ENCODE measurements at regions not wholly inside any gene's neighbourhood (a gene's known extent, or its start where the extent isn't known, plus 50 kb on each side); places are given as distances from the start of the nearest gene placed in this dataset.

DNA sequence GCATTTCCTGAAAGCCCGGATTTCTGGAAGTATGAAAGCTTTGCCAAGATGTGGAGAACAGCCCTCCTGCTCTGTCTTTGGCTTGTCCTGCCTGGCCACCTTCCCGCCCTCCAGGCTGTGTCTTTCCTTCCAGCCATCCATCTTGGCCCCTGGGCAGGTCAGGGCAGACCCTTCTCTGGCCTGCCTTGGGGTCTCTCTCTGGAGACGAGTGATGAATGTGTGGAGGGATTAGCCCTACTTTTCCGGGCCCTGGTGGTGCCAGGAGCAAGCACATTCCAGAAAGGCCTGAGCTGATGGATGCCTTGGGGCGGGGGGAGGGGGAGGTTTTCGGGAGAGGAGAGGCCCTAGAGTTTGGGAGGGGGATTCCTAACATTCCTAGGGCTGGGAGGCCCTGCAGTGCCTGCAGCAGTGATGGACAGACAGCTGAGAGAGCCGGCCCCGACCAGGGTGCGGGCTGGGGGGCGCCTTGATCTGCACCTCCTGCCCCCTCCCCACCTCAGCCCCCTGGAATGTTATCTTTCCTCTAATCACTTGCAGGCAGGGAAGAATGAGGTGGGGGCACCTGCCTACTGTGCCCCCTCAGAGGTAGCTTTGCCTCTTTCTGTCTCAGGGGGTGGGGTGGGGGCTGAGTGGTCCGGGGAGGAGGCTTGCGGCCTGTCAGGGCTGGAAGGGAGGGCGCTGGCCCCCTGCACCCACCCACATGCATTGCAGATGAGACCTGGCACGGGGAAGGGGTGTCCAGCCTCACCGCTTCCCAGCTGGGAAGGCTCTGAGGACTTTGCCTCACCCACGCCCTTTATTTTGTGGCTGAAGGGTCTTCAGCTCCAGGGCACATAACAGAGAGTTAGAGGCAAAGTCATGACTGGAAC is 156.2 kb downstream of the DDX1 start:
- Histone ChIP-seq H3K27ac (no peak overlapping the region), H3K4me3 (no peak overlapping the region), H3K4me1 (no peaks in the 10 kb centered on the region), H3K9me3 (no peaks in the 10 kb centered on the region), H3K36me3 (no peaks in the 10 kb centered on the region), H3K27me3 (peaks cover 0 to 6% of the 10 kb centered on the region in 2 donors)
- TF ChIP-seq, protein P1, sequence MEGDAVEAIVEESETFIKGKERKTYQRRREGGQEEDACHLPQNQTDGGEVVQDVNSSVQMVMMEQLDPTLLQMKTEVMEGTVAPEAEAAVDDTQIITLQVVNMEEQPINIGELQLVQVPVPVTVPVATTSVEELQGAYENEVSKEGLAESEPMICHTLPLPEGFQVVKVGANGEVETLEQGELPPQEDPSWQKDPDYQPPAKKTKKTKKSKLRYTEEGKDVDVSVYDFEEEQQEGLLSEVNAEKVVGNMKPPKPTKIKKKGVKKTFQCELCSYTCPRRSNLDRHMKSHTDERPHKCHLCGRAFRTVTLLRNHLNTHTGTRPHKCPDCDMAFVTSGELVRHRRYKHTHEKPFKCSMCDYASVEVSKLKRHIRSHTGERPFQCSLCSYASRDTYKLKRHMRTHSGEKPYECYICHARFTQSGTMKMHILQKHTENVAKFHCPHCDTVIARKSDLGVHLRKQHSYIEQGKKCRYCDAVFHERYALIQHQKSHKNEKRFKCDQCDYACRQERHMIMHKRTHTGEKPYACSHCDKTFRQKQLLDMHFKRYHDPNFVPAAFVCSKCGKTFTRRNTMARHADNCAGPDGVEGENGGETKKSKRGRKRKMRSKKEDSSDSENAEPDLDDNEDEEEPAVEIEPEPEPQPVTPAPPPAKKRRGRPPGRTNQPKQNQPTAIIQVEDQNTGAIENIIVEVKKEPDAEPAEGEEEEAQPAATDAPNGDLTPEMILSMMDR (IDR thresholded peaks at IDR 0.05) = no peak
- TF ChIP-seq POLR2AphosphoS5 (IDR thresholded peaks at IDR 0.05) (no peak), POLR2A (IDR thresholded peaks at IDR 0.05) (no peak)
- DNase-seq (ENCODE audit: low spot score in 2 of 2) = no peak
- intact Hi-C loops (cut with DNase I; ENCODE audit: low total_unique reads) = no loop called here

GRCh38 chr2:15748736-15749323 is 157.2 kb downstream of the DDX1 start:
- no peak overlapping the region for H3K4me3 ChIP-seq
- H3K4me1 ChIP-seq = no peaks in the 10 kb centered on the region
- no peak overlapping the region for H3K27ac ChIP-seq
- no peaks in the 10 kb centered on the region for H3K36me3 ChIP-seq
- no peak for DNase-seq (ENCODE audit: low spot score in 2 of 2)
- TF ChIP-seq POLR2AphosphoS5 (IDR thresholded peaks at IDR 0.05) = no peak
- TF ChIP-seq, protein P1 (IDR thresholded peaks at IDR 0.05) = no peak
- TF ChIP-seq POLR2A (IDR thresholded peaks at IDR 0.05) = no peak
- intact Hi-C loops (cut with DNase I; ENCODE audit: low total_unique reads) = no loop called here
- H3K27me3 ChIP-seq = peaks cover 0 to 6% of the 10 kb centered on the region in 2 donors
- H3K9me3 ChIP-seq = no peaks in the 10 kb centered on the region

DNA sequence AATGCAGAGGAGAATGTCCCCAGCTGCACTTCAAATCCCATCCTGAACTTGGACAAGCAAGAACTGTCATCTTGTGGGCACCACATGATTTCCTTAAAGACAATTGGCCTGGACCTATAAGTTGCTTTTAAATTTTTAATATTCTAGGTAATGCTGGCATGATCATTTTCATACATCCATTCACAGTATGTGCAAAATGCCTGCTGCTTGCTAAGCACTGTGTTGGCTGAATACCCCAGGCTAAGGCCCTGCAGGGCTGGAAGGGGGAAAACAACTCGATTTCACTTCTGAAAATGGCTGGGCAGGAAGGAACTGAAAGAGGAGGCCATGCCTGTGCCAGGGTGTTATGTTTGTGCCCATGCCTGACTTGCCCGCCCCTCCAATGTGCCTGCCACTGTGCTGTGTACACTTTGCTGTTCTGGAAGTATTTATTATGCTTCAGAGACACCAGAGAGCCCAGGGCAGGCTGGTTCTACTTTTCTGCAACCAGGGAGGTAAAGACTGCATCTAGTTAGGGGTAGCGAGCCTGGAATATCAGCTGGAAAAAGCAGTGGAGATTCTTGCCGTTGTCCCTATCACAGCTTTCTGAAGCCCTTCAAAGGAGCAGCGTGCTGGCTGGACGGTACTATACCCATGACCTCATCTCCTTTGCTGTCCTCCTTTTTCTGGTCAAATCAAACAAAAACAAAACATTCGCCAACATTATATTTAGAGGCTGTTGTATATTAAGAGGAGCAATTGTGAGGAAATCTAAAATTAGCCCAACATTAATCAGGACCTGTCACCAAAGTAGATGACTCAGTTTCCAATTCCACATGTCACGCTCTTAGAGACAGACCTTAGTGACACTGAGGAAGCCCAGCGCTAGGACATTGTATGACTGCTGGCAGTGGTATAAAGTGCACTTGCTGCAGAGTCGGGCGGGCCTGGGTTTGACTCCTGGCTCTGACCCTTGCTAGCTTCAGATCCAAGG is 158.1 kb downstream of the DDX1 start:
- Histone ChIP-seq H3K27me3 (peaks cover 0 to 6% of the 10 kb centered on the region in 2 donors), H3K9me3 (no peaks in the 10 kb centered on the region), H3K4me1 (no peaks in the 10 kb centered on the region), H3K4me3 (no peak overlapping the region), H3K36me3 (no peaks in the 10 kb centered on the region), H3K27ac (no peak overlapping the region)
- TF ChIP-seq POLR2A (IDR thresholded peaks at IDR 0.05) = no peak
- no peak for TF ChIP-seq POLR2AphosphoS5 (IDR thresholded peaks at IDR 0.05)
- TF ChIP-seq, protein P1 (IDR thresholded peaks at IDR 0.05) = no peak
- intact Hi-C loops (cut with DNase I; ENCODE audit: low total_unique reads) = no loop called here
- no peak for DNase-seq (ENCODE audit: low spot score in 2 of 2)

DNA sequence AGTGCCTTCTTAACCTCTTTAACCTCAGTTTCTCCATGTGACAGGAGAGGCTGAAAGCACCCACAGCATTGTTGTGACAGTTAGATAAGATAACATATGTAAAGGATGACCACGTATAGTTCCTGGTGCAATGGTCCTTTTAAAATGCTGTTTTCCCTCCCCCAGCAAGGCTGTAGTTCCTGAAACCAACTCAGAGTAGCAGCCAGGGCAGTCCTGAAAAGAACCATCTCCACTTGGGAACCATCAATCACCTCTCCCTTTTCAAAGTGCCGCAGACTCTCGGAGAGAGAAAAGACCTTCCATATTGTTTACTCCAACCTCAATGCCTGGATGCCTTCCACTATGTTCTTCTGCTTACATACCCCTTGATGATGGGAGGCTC is 158.8 kb downstream of the DDX1 start:
- Histone ChIP-seq H3K4me1 (no peaks in the 10 kb centered on the region), H3K27me3 (peaks cover 0 to 6% of the 10 kb centered on the region in 2 donors), H3K27ac (no peak overlapping the region), H3K36me3 (no peaks in the 10 kb centered on the region), H3K9me3 (no peaks in the 10 kb centered on the region), H3K4me3 (no peak overlapping the region)
- intact Hi-C loops (cut with DNase I; ENCODE audit: low total_unique reads) = no loop called here
- DNase-seq (ENCODE audit: low spot score in 2 of 2) = no peak
- no peak for TF ChIP-seq POLR2AphosphoS5 (IDR thresholded peaks at IDR 0.05)
- TF ChIP-seq, protein P1 (IDR thresholded peaks at IDR 0.05) = no peak
- TF ChIP-seq POLR2A (IDR thresholded peaks at IDR 0.05) = no peak
